Suprapubic skin (tissue), 4 donors: ENCODE measurements at regions not wholly inside any gene's neighbourhood (a gene's known extent, or its start where the extent isn't known, plus 50 kb on each side); places are given as distances from the start of the nearest gene placed in this dataset.

Experiments
- DNase-seq, 2 donors: peaks; one replicate each; pipeline ENCODE4 v3.0.0-alpha.2; 2019; ENCODE audit warnings: low spot score in 2 of 2
- H3K27ac ChIP-seq: fragments of 200-600 bp; sonication (generic); one replicate; pipeline ENCODE4 v1.5.1; 2019
- H3K27me3 ChIP-seq: fragments of 200-600 bp; sonication (generic); one replicate; pipeline ENCODE4 v1.5.1; 2019
- H3K36me3 ChIP-seq: fragments of 200-600 bp; sonication (generic); one replicate; pipeline ENCODE4 v1.5.1; 2019
- H3K4me1 ChIP-seq: fragments of 200-600 bp; sonication (generic); one replicate; pipeline ENCODE4 v1.5.1; 2019
- H3K4me3 ChIP-seq: fragments of 200-600 bp; sonication (generic); one replicate; pipeline ENCODE4 v1.5.1; 2019; ENCODE audit warnings: mild to moderate bottlenecking
- H3K9me3 ChIP-seq: fragments of 200-600 bp; sonication (generic); one replicate; pipeline ENCODE4 v1.5.1; 2019
- CTCF ChIP-seq, 2 donors: fragments of 200-600 bp in 1 of 2; fragments of 450-650 bp in 1 of 2; sonication (generic) in 1 of 2; IDR thresholded peaks; one replicate each; pipeline ENCODE4 v1.5.1; 2016 to 2019; ENCODE audit warnings: antibody characterized with exemption in 2 of 2, mild to moderate bottlenecking in 1 of 2, moderate library complexity in 1 of 2
- EP300 ChIP-seq: sonication (generic); formaldehyde crosslinking; IDR thresholded peaks from one replicate; pipeline ENCODE4 v1.6.1; 2017; ENCODE audit warnings: antibody characterized with exemption
- POLR2A ChIP-seq, 2 donors: fragments of 450-650 bp; IDR thresholded peaks; one replicate each; pipeline ENCODE4 v1.6.1; 2017; ENCODE audit warnings: antibody characterized with exemption in 2 of 2, mild to moderate bottlenecking in 2 of 2, moderate library complexity in 2 of 2
- POLR2AphosphoS5 ChIP-seq, 3 donors: sonication (generic); formaldehyde crosslinking; IDR thresholded peaks; one replicate each; pipeline ENCODE4 v1.6.1; 2017; ENCODE audit warnings: antibody characterized with exemption in 3 of 3
- WGBS: methylation state at CpG from one replicate; pipeline ENCODE4 v1.1.5; 2018; 5-methylcytosine and 5-hydroxymethylcytosine counted together

- H3K36me3 ChIP-seq: no peaks in the 10 kb centered on the region
- TF ChIP-seq EP300: no peak
- TF ChIP-seq POLR2AphosphoS5 (IDR thresholded peaks at IDR 0.05): no peak
- no peak for TF ChIP-seq POLR2A (IDR thresholded peaks at IDR 0.05)
- no peak for TF ChIP-seq CTCF (IDR thresholded peaks at IDR 0.05)
- no peak overlapping the region for H3K27ac ChIP-seq
- WGBS: 61% methylated on average over 1 of the region's 1 CpG
- H3K4me1 ChIP-seq: no peaks in the 10 kb centered on the region
- no peak overlapping the region for H3K4me3 ChIP-seq
- no peak for DNase-seq
- no peaks in the 10 kb centered on the region for H3K9me3 ChIP-seq
- H3K27me3 ChIP-seq: no peaks in the 10 kb centered on the region
These were observed 1468.6 kb upstream of the MIR17HG start for GRCh38 chr13:89878904-89879303.

GRCh38 chr13:89880201-89880600 is 1467.3 kb upstream of the MIR17HG start:
- no peak overlapping the region for H3K4me3 ChIP-seq
- no peak for DNase-seq
- no peaks in the 10 kb centered on the region for H3K9me3 ChIP-seq
- no peak for TF ChIP-seq POLR2A (IDR thresholded peaks at IDR 0.05)
- no peak for TF ChIP-seq CTCF (IDR thresholded peaks at IDR 0.05)
- TF ChIP-seq POLR2AphosphoS5 (IDR thresholded peaks at IDR 0.05): no peak
- TF ChIP-seq EP300: no peak
- H3K36me3 ChIP-seq: no peaks in the 10 kb centered on the region
- H3K4me1 ChIP-seq: no peaks in the 10 kb centered on the region
- H3K27ac ChIP-seq: no peak overlapping the region
- WGBS: 97% methylated on average over 13 of the region's 13 CpGs
- no peaks in the 10 kb centered on the region for H3K27me3 ChIP-seq

- no peak overlapping the region for H3K4me3 ChIP-seq
- H3K27ac ChIP-seq: no peak overlapping the region
- 87% methylated on average over 19 of the region's 41 CpGs for WGBS
- H3K4me1 ChIP-seq: no peaks in the 10 kb centered on the region
- H3K36me3 ChIP-seq: no peaks in the 10 kb centered on the region
- H3K9me3 ChIP-seq: no peaks in the 10 kb centered on the region
- no peaks in the 10 kb centered on the region for H3K27me3 ChIP-seq
- TF ChIP-seq EP300: no peak
- no peak for TF ChIP-seq POLR2A (IDR thresholded peaks at IDR 0.05)
- TF ChIP-seq CTCF (IDR thresholded peaks at IDR 0.05): no peak
- no peak for TF ChIP-seq POLR2AphosphoS5 (IDR thresholded peaks at IDR 0.05)
- no peak for DNase-seq
These were observed 1463.5 kb upstream of the MIR17HG start for GRCh38 chr13:89883893-89884448.

- no peak for TF ChIP-seq POLR2AphosphoS5 (IDR thresholded peaks at IDR 0.05)
- no peak for TF ChIP-seq POLR2A (IDR thresholded peaks at IDR 0.05)
- Histone ChIP-seq H3K36me3 (no peaks in the 10 kb centered on the region), H3K4me3 (no peak overlapping the region), H3K27ac (no peak overlapping the region), H3K27me3 (no peaks in the 10 kb centered on the region), H3K9me3 (no peaks in the 10 kb centered on the region), H3K4me1 (no peaks in the 10 kb centered on the region)
- no peak for DNase-seq
These were observed 1456.7 kb upstream of the MIR17HG start for GRCh38 chr13:89890806-89891205.

- Histone ChIP-seq H3K4me1 (no peaks in the 10 kb centered on the region), H3K4me3 (no peak overlapping the region), H3K27me3 (no peaks in the 10 kb centered on the region), H3K9me3 (no peaks in the 10 kb centered on the region), H3K36me3 (no peaks in the 10 kb centered on the region), H3K27ac (no peak overlapping the region)
- no peak for TF ChIP-seq EP300
- no peak for TF ChIP-seq CTCF (IDR thresholded peaks at IDR 0.05)
- TF ChIP-seq POLR2AphosphoS5 (IDR thresholded peaks at IDR 0.05): no peak
- no peak for TF ChIP-seq POLR2A (IDR thresholded peaks at IDR 0.05)
- 94% methylated on average over 2 of the region's 2 CpGs for WGBS
- DNase-seq: no peak
These were observed 1456.1 kb upstream of the MIR17HG start for GRCh38 chr13:89891416-89891815.

GRCh38 chr13:89897681-89898080 is 1449.8 kb upstream of the MIR17HG start:
- Histone ChIP-seq H3K27me3 (no peaks in the 10 kb centered on the region), H3K4me1 (peaks cover 7% of the 10 kb centered on the region)
- WGBS: 75% methylated on average over 1 of the region's 1 CpG

More at GRCh38 chr13:89897681-89898080, 1449.8 kb upstream of the MIR17HG start:
- no peak for TF ChIP-seq POLR2AphosphoS5 (IDR thresholded peaks at IDR 0.05)
- TF ChIP-seq EP300: no peak
- TF ChIP-seq CTCF (IDR thresholded peaks at IDR 0.05): no peak
- no peak for TF ChIP-seq POLR2A (IDR thresholded peaks at IDR 0.05)
- DNase-seq: no peak
- Histone ChIP-seq H3K36me3 (no peaks in the 10 kb centered on the region), H3K4me3 (no peak overlapping the region), H3K27ac (no peak overlapping the region), H3K9me3 (no peaks in the 10 kb centered on the region)
